SJSA1 (cell line): ENCODE measurements at regions not wholly inside any gene's neighbourhood (a gene's known extent, or its start where the extent isn't known, plus 50 kb on each side); places are given as distances from the start of the nearest gene placed in this dataset.

ENCODE experiments used
- DNase-seq, 2 experiments: peaks; one replicate each; pipeline ENCODE4 v3.0.0-alpha.2; 2015 to 2020; ENCODE audit warnings: low spot score in 2 of 2, low read depth in 1 of 2
- H3K27ac ChIP-seq: fragments of 250-450 bp; sonication (Bioruptor Pico); 2 replicates; pipeline ENCODE4 v1.5.1; 2020; ENCODE audit warnings: mild to moderate bottlenecking, moderate library complexity
- H3K27me3 ChIP-seq: fragments of 250-450 bp; sonication (Bioruptor Pico); replicated peaks from 2 replicates; pipeline ENCODE4 v1.5.1; 2020; ENCODE audit warnings: mild to moderate bottlenecking, moderate library complexity
- H3K36me3 ChIP-seq: fragments of 250-450 bp; sonication (Bioruptor Pico); 2 replicates; pipeline ENCODE4 v1.5.1; 2020; ENCODE audit warnings: mild to moderate bottlenecking
- H3K4me1 ChIP-seq: fragments of 250-450 bp; sonication (Bioruptor Pico); replicated peaks from 2 replicates; pipeline ENCODE4 v1.6.1; 2021; ENCODE audit warnings: mild to moderate bottlenecking
- H3K4me3 ChIP-seq: fragments of 250-450 bp; sonication (Bioruptor Pico); 2 replicates; pipeline ENCODE4 v1.5.1; 2020; ENCODE audit warnings: mild to moderate bottlenecking
- H3K9me3 ChIP-seq: fragments of 250-450 bp; sonication (Bioruptor Pico); replicated peaks from 2 replicates; pipeline ENCODE4 v1.5.1; 2020; ENCODE audit warnings: mild to moderate bottlenecking

DNA sequence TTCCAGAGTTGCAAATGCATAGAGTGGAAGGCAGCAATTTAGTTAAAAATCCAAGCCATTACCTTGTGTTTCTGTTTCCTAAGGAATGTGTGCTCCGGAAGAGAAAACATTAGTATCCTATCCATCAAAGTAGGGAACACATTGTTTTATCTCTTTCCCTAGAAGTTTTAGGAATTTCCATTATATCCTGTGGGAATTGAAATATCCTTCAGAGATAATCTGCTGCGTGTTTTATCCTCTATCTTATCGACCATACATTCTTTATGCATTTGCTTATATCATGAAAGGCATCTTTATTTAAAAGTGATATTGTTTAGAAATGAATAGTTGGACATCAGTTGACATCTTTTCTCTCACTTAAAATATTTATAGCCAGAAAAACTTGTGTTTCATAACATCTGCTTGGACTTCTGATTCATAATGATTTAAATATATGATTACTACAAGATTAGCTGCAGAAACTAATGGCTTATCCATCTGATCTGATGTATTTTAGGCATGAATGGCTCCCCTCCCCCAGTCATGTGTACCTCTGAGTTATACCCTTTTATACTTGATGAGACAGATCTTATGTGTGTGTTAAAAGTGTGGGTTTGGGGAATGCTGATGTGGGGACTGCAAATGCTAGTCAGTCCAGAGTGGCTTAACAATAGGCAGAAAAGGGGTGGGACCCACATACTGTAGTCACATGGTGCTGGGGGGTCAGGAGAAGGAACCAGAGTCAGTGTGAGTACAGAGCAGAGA, 136.2 kb upstream of the ARHGAP28 start:
- no peaks in the 10 kb centered on the region for H3K36me3 ChIP-seq
- no peak overlapping the region for H3K4me3 ChIP-seq
- H3K27me3 ChIP-seq, result no peaks in the 10 kb centered on the region
- DNase-seq, result no peak
- H3K4me1 ChIP-seq, result no peaks in the 10 kb centered on the region
- H3K9me3 ChIP-seq, result no peaks in the 10 kb centered on the region
- no peak overlapping the region for H3K27ac ChIP-seq

GRCh38 chr18:6595666-6596065, 133.8 kb upstream of the ARHGAP28 start:
- H3K36me3 ChIP-seq, result no peaks in the 10 kb centered on the region
- no peaks in the 10 kb centered on the region for H3K9me3 ChIP-seq
- no peaks in the 10 kb centered on the region for H3K4me1 ChIP-seq
- H3K27ac ChIP-seq, result no peak overlapping the region
- H3K4me3 ChIP-seq, result no peak overlapping the region
- H3K27me3 ChIP-seq, result no peaks in the 10 kb centered on the region
- no peak for DNase-seq

- Histone ChIP-seq H3K9me3 (no peaks in the 10 kb centered on the region), H3K27me3 (no peaks in the 10 kb centered on the region), H3K4me1 (no peaks in the 10 kb centered on the region), H3K27ac (no peak overlapping the region), H3K36me3 (no peaks in the 10 kb centered on the region), H3K4me3 (no peak overlapping the region)
- no peak for DNase-seq
Measured at GRCh38 chr18:6598657-6599056, 130.9 kb upstream of the ARHGAP28 start.

DNA sequence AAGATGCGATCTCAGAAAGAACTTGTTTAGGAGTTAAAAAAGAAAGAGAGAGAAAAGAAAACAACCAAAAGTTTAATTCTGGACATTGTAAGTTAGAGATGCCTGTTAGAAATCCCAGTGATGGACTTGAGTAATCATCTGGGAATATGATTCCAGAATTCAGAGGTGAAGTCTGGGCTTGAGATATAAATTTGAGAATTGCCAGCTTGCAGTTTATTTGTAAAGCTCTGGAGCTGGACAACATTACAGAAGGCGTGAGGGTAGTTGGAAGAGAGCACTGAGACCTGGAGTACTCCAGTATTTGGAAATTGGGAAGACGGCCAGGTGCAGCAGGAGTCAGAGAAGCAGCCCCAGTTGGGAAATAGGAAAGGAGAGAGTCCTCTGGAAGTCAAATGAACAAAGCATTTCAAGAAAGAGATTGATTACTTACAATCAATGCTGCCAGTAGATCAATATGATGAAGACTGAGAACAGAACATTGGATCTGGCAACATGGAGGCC, 128.8 kb upstream of the ARHGAP28 start:
- H3K36me3 ChIP-seq, result no peaks in the 10 kb centered on the region
- DNase-seq, result no peak

DNA sequence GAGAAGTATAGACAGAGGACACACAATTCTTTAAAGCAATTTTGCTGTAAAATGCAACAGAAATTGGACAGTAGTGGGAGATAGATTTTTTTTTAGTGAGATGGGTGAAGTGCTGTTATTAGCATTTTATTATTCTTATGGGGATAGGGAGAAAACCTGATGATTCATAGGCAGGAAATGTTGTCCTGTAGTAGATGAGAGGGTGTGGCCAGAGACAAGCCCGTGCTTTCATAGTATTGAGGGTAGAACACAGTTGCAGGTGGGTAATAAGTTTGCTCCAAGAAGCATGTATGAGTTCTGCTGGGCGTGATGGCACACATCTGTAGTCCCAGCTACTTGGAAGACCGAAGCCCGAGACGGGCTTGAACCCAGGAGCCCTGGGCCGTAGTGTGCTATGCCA, 128.3 kb upstream of the ARHGAP28 start:
- H3K36me3 ChIP-seq, result no peaks in the 10 kb centered on the region
- DNase-seq, result no peak
- H3K27me3 ChIP-seq, result no peaks in the 10 kb centered on the region
- no peaks in the 10 kb centered on the region for H3K4me1 ChIP-seq
- no peak overlapping the region for H3K4me3 ChIP-seq
- no peak overlapping the region for H3K27ac ChIP-seq
- no peaks in the 10 kb centered on the region for H3K9me3 ChIP-seq

More for the DNA sequence above, 128.8 kb upstream of the ARHGAP28 start:
- Histone ChIP-seq H3K27ac (no peak overlapping the region), H3K4me1 (no peaks in the 10 kb centered on the region), H3K4me3 (no peak overlapping the region), H3K9me3 (no peaks in the 10 kb centered on the region), H3K27me3 (no peaks in the 10 kb centered on the region)

DNA sequence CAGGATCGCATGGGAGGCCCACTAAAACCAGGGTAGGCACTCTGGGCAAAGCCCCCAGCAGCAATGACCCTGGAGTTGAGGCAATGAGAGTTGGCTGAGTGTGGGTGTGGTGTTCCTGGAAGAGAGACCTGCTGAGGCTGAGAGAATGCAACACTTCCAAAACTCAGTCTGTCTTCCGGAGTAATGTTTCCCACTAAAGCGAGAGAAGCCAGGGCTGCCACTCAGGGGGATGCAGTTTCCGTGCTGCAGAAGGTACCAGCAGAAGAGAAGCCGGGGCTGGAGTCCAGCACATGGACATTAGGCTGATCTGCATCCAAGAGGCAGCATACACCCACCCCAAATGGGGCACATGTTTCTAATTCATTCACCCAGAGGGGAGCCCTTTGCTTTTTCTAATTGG, 127.2 kb upstream of the ARHGAP28 start:
- H3K4me3 ChIP-seq, result no peak overlapping the region
- no peaks in the 10 kb centered on the region for H3K27me3 ChIP-seq
- DNase-seq, result no peak
- H3K27ac ChIP-seq, result no peak overlapping the region
- no peaks in the 10 kb centered on the region for H3K4me1 ChIP-seq
- no peaks in the 10 kb centered on the region for H3K9me3 ChIP-seq
- H3K36me3 ChIP-seq, result no peaks in the 10 kb centered on the region

- DNase-seq, result no peak
- H3K27ac ChIP-seq, result no peak overlapping the region
- H3K4me1 ChIP-seq, result no peaks in the 10 kb centered on the region
- no peaks in the 10 kb centered on the region for H3K36me3 ChIP-seq
- no peaks in the 10 kb centered on the region for H3K9me3 ChIP-seq
- no peak overlapping the region for H3K4me3 ChIP-seq
- no peaks in the 10 kb centered on the region for H3K27me3 ChIP-seq
Measured at GRCh38 chr18:6604573-6604941, 125.0 kb upstream of the ARHGAP28 start.

GRCh38 chr18:6605115-6605869, 124.2 kb upstream of the ARHGAP28 start:
- Histone ChIP-seq H3K36me3 (no peaks in the 10 kb centered on the region), H3K9me3 (no peaks in the 10 kb centered on the region), H3K4me3 (no peak overlapping the region), H3K27me3 (no peaks in the 10 kb centered on the region), H3K4me1 (no peaks in the 10 kb centered on the region), H3K27ac (no peak overlapping the region)
- DNase-seq, result no peak

DNA sequence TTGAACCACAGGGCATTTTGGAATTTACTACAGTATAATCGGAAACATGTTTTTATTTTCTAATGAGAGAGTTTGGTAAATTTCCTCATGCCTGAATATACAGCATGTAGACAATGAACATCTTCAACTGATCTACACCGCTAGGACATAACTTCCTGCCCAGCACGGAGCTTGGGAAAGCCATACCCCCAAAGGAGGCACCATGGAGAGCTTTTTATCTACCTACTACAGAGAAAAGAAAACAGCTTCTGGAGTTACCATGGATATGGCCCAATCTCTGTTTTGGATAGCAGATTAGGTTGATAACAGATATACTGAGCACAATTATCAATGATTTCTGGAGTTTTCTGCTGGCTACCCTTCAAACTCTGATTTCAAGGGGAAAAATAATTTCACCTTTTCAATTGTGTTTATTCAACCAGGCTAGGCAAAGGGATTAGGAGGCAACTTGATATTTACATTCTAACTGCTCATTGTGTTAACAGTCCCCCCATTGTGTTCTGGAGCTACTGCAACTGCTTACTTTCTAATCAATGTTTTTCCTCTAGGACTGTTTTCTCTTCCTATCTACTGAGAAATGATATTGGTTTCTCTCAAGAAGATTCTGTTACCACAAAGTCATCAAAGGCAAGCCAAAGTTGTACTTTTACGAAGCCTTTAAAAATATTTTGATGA, 123.0 kb upstream of the ARHGAP28 start:
- DNase-seq, result no peak
- H3K27ac ChIP-seq, result no peak overlapping the region
- no peaks in the 10 kb centered on the region for H3K36me3 ChIP-seq
- no peaks in the 10 kb centered on the region for H3K27me3 ChIP-seq
- H3K4me3 ChIP-seq, result no peak overlapping the region
- H3K9me3 ChIP-seq, result no peaks in the 10 kb centered on the region
- no peaks in the 10 kb centered on the region for H3K4me1 ChIP-seq

- no peaks in the 10 kb centered on the region for H3K36me3 ChIP-seq
- no peaks in the 10 kb centered on the region for H3K4me1 ChIP-seq
- H3K4me3 ChIP-seq, result no peak overlapping the region
- no peak overlapping the region for H3K27ac ChIP-seq
- H3K9me3 ChIP-seq, result no peaks in the 10 kb centered on the region
- DNase-seq, result no peak
- H3K27me3 ChIP-seq, result no peaks in the 10 kb centered on the region
Measured at GRCh38 chr18:6607343-6607742, 122.2 kb upstream of the ARHGAP28 start.

DNA sequence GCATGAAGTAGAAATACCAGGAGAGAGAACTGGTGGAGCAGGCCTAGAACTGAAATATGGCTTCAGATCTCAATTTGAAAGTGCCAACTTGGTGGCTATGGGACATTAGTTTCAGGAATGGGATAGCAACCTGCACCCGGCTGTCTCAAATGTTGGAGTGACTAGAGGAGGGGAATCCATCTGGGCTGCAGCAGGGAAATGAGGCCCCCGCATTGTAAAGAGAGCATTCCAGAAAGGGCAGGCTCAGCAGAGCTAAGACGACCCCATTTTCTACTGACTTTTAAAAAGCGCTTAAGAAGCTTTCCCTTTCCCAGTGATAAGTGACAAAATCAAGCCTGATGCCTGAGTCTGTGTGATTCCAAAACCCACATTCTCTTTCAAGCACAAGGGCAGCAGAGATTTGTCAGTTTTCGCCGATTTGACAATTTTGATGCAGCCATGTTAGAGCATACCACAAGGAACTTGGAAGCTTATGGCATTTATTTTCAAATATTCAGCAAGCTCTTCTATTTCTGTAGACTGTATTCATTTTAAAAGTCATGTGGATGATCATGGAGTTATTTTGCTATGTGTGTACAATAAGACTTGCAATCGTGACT, 119.8 kb upstream of the ARHGAP28 start:
- H3K4me1 ChIP-seq, result no peaks in the 10 kb centered on the region
- H3K9me3 ChIP-seq, result no peaks in the 10 kb centered on the region
- H3K27me3 ChIP-seq, result no peaks in the 10 kb centered on the region
- no peak for DNase-seq
- H3K36me3 ChIP-seq, result no peaks in the 10 kb centered on the region
- no peak overlapping the region for H3K27ac ChIP-seq
- no peak overlapping the region for H3K4me3 ChIP-seq

- H3K27ac ChIP-seq, result no peak overlapping the region
- H3K4me3 ChIP-seq, result no peak overlapping the region
- DNase-seq, result no peak
- H3K36me3 ChIP-seq, result no peaks in the 10 kb centered on the region
- H3K4me1 ChIP-seq, result no peaks in the 10 kb centered on the region
- no peaks in the 10 kb centered on the region for H3K27me3 ChIP-seq
- no peaks in the 10 kb centered on the region for H3K9me3 ChIP-seq
Measured at GRCh38 chr18:6610466-6610865, 119.0 kb upstream of the ARHGAP28 start.

DNA sequence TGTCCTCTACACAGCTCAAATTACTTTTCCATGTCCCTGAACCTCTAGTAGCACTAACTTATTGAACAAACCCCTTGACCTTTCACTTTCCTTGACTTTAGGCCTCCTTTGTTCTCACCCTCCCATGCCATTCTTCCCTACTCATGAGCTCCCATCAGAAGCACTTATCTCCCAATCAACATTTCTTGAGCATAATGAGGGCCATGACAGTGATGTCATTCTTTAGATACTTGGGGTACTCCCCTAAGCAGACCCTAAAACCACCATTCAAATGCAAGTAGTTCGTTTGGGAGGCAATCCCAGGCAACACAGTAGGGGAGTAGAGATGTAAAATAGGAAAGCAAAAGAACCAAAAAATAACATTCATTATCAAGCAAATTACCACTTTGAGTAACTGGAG, 115.9 kb upstream of the ARHGAP28 start:
- H3K27ac ChIP-seq, result no peak overlapping the region
- H3K9me3 ChIP-seq, result no peaks in the 10 kb centered on the region
- DNase-seq, result no peak

DNA sequence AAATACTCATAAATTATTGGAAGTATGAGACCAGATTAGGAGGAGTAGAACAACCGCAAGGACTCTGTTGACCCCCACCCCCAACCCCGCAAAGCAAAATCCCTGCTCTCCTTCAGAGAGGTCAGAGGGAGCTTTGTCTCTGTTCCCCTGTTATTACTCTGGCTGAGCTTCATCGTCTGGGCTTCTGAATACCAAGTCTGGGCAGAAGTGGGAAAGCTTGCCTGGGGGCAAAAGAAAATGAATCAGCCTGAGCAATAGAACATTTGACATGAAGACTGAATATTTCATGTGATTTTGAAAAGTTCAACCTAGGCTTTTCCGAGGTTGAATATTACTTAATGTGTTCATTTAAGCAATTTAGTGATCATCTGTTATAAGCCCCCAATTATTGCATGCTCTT, 114.6 kb upstream of the ARHGAP28 start:
- no peaks in the 10 kb centered on the region for H3K4me1 ChIP-seq
- no peak for DNase-seq
- H3K36me3 ChIP-seq, result no peaks in the 10 kb centered on the region
- no peak overlapping the region for H3K4me3 ChIP-seq
- H3K27ac ChIP-seq, result no peak overlapping the region
- H3K9me3 ChIP-seq, result no peaks in the 10 kb centered on the region
- no peaks in the 10 kb centered on the region for H3K27me3 ChIP-seq

More for the DNA sequence above, 115.9 kb upstream of the ARHGAP28 start:
- Histone ChIP-seq H3K4me1 (no peaks in the 10 kb centered on the region), H3K4me3 (no peak overlapping the region), H3K27me3 (no peaks in the 10 kb centered on the region), H3K36me3 (no peaks in the 10 kb centered on the region)
